ENCODE measurements at regions not wholly inside any gene's neighbourhood (a gene's known extent, or its start where the extent isn't known, plus 50 kb on each side); places are given as distances from the start of the nearest gene placed in this dataset.
A peak's percentile ranks its signal among the peaks of the same experiment; 100 is the strongest.

DNA sequence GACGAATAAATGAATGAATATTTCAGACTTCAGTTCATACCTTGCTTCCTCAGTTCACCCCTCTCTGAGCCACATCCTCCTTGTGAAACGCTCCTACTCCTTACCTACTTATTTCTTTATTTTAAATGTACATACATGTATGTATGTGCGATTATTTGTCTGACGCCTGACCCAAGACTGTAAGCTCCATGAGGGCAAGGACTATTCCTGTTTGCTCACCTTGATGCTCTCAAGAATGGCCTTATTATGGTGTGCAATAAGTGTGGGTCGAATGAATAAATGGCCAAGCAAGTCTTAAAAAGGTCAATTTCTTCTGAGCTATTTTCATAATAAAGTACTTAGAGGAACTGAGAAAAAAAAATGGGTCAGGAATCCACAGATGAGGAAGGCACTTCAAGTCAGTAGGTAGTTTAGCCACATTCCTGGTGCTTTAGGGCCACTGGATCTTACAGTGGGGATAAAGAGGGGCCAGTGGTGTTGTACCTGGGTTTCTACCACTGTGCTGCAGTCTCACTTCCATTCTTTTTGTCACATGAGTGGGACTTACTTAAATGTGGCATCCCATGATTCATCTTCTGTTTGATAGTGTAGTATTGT lies 74.7 kb downstream of the SDC1 start:
- no peak for DNase-seq

DNA sequence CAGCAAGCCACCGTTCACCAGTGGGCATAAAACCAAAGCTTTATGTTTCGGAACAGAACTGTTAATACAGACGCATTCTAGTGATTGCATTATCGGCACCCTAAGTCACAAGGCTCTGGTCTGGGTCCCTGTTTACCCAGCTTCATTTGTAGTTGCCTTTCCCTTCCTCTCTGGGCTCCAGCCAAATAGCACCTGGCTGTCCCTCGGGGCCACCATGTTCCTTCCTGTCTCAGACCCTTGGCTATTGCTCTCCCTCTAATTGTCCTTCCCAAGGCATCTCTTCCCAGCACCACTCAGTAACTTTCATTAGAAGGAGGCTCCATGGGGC lies 75.3 kb downstream of the SDC1 start:
- DNase-seq: no peak

DNA sequence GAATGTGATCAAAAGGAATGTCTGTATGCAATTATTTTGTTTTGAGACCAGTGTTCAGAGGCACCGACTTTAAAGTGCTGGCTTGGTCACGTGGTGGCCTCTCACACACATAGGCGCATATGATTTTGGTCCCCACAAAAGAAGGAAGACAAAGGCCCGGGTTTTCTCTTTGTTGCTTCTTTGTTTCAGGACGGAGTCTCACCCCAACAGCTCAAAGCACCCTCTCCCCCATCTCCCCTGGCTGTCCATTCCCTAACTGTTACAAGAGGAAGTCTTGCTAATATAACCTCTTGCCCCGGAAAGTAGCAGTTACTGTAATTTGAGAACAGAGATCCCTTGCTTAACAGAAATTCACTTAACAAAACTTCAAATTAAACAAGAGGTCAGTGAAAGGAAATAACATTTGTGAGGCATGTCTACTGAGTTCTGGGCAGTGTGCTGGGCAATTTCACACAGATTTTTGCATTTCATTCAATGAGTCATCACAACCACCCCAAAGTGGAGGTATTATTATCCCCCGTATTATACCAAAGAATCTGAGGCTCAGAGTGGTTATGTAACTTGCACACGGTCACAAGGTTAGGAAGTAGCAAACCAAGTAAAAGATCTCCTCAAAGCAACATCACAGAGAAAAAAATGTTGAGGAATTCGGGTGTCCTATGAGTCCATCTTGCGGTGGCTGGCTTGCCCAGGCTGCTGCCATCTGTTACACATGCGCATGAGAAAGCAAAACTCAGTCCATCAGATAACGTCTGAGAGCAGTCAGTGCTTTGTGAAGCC lies 75.8 kb downstream of the SDC1 start:
- no peak for DNase-seq

DNA sequence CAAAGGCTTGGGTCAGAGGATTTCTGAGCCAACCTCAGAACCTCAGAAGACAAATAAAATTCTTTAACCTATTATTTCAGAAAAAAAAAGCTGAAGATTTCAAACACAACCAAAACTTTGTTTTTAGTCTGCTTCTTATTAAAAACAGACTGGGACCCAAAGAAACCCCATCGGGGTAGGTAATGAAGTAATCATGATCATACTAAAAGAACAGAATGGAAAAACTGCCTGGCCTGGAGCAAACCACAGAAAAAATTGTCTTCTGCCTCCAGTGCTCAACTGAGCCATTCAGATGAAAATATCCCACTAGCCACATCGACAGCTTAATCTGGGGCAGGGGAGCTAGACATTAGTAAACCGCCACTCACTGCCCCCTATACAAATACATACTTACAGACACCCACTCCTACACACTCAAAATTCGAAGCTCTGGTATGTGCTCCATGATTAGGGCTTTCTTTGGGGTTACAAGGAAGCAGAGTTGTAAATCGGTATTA lies 76.5 kb downstream of the SDC1 start:
- no peak for DNase-seq

DNA sequence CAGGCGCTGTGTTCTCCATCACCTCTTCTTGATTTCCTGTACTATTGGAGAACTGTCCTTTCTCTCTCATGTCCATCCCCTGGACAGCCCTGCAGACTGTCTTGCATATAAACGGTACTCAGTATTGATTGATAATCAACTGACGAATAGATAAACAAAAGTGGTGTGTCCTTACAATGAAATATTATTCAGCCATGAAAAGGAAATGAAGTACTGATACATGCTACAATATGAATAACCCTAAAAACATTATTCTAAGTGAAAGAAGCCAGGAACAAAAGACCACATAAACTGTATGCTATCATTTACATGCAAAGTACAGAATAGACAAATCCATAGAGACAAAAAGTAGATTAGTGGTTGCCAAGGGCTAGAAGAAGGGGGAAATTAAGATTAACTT lies 77.6 kb downstream of the SDC1 start:
- no peak for DNase-seq

DNA sequence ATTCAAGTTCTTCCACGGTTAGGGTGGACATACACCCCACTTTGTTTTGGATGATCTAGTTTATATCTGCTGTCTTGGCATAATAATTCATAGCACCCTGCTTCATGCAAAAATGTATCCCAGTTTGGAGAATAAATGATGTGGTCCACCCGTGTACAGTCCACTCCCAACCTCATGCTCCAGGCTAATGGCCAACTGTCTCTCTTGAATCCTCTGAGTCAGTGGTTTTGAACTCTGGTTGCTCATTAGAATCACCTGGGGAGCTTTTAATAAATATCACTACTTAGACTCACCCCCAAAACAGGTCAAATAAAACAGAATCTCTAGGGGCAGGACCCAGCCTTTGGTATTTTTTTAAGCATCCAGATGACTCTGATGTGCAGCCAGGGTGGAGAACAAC lies 78.5 kb downstream of the SDC1 start:
- no peak for DNase-seq

DNA sequence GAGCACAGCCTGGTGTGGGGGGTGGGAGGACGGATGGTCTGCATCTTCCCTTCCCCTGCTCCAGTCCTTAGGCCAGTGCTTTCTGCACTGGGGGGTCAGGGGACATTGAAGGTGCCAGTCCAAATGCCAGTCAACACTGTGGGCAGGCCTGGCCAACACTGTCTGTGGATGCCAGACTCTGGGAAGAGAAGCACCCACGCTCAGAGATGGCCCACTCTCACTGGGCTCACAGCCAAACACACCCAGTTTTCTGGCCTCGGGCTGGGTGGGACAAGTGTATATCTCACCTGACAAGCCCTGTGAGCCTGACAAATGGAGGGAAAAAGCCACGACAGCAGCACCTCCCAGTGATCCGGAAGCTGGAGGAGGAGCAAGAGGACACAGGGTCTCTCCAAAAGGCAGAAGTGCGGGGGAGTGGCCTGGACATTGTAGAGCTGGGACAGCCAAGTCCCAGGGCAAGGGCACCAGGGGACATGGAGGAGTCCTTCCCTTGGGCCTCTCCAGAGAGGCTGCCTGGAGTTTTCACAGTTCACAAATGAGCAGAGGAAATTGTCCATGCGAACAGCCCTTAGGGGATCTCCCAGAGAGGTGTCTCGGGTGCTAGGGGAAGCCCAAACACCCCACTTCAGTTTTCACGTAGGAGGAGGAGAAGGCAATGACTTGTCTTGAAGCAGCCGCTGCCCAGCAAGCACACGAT lies 79.3 kb downstream of the SDC1 start:
- DNase-seq: no peak

DNA sequence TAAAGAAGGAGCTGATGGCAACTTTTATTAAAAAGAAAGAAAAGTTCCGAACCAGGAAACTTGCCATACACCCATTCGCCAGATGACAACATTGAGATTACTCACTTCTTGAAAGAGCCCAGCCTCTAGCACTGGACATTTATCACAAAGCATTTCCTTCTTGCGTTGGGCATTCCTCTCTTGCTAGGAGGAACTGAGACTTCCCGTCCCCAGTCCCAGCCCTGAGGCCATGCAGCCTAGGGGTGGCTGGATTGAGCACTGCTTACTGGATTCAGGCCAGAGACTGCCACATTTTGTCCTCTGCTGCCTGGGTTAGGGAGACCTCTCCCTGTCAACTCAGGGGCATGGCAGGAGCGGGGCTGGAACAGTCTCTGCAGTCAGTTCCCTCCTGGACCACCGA lies 80.1 kb downstream of the SDC1 start:
- DNase-seq: no peak

DNA sequence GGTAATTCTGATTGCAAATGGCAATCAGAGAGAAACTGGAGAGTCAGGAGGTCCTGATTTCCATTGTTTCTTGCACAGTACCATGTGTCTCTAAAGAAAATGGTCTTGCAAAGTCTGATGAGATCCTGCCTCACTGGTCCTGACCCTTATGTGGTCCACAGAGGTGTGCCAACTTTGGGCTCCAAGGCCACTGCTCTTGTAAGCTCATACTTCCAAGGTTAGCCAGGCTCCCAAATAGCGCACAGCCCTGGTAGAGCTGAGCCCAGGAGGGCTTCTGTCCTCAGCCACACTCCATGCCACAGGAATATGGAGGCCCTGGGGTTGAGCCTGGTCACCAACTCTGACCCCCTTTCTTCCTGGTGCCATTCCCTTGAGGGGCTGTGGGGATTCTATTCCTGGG lies 80.7 kb downstream of the SDC1 start:
- DNase-seq: no peak

DNA sequence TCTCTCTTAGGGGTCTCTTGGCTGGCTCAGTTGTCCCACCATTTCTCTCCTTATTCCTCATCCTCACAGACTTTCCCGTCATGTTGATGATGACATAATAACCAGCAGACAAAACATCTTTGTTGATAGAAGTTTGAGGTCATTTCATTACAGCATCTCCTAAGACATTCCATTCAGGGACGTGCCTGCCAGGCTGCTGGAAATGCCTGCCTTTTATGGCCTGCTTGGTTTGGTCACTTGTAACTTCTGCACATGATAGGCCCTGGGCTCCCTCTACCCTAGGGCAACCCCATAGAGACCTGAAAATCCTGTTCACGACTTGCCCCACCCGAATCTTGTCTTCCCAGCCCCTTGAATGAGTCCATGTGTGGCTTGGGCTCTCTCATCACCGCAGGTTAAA lies 81.7 kb downstream of the SDC1 start:
- DNase-seq: no peak

DNA sequence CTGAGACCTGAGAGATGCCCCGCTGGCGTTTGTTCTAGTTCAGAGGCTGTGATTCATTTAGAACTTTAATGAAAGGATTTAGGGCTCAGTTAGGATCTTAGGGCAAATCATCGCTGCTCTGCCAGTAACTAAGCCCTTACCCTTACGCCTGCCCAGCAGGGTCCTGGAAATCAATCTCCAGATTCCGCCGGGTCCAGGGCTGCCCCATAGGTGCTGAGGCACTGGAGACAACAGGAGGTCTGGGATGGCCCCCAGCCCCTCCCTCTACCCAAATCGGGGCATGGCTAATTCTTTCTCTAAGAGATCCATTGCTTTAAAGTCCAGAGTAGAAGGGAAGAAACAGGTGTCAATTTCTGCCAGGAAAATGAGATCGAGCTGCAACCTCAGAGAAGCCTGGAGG lies 83.1 kb downstream of the SDC1 start:
- no peak for DNase-seq

DNA sequence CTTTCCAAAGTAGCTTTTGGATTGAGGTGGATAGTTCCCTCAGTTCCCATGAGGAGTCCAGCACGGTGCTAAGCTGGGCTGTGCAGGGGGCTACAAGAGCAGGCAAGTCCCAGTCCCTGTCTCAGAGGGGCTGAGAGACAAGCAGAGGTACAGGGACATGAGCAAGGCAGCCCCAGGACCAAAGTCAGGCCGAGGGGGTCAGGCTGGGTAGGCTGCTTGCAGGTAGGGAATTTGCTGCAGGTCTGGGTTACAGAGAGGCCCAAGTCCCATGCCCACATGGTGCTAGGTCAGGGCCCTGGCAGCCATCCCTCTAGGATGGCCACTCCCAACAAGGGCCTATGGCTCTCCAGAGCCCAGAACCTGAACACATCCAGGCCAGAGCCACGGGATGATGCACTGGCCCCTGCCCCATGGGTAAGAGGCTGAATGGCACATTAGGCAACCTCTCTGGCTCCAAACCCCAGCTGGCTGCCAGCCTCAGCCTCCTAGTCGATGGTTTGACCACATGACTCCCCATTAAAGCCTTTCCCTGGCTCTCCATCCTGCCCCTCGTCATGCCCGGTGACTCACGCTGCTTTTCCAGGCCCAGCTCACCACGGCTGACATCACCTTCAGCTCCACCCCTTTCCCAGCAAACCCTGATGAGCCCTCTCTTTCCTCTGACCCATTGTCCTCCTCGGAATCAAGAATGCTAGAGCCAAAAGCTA lies 83.7 kb downstream of the SDC1 start:
- DNase-seq: no peak

DNA sequence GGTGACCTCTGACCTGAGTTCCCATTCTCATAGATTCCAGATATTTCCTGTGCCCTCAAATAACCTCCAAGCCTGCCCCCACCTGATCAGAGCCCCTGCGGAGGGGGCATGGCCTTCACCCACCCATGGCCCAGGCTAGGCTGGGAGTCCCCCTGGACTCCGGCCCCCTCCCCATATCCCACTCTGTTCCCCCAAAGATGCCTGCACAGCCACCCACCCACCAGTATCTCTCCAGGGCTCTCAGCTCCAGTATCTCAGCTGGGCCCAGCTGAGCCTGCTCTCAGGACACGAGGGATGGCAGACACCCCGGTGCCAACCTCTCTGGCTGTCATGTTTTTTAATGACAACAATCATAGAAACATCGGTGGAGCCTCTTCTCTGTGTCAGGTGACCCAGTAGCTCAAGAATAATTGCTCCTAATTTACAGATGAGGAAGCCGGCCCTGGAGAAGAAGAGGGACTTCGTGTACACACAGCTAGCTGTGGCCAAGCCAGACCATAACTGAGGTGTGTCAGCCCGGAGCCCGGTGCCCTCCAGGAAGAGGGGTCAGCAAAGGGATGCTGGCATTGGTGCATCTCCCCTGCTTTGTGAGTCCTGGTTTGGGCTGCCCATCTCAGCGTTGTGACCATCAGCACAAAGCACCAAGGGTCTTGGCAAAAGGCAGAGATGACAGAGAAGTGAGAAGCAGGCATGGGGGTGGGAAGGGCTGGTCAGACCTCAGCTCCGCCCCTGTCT lies 84.4 kb downstream of the SDC1 start:
- DNase-seq: peak in 1 of 3 experiments; percentile 19

DNA sequence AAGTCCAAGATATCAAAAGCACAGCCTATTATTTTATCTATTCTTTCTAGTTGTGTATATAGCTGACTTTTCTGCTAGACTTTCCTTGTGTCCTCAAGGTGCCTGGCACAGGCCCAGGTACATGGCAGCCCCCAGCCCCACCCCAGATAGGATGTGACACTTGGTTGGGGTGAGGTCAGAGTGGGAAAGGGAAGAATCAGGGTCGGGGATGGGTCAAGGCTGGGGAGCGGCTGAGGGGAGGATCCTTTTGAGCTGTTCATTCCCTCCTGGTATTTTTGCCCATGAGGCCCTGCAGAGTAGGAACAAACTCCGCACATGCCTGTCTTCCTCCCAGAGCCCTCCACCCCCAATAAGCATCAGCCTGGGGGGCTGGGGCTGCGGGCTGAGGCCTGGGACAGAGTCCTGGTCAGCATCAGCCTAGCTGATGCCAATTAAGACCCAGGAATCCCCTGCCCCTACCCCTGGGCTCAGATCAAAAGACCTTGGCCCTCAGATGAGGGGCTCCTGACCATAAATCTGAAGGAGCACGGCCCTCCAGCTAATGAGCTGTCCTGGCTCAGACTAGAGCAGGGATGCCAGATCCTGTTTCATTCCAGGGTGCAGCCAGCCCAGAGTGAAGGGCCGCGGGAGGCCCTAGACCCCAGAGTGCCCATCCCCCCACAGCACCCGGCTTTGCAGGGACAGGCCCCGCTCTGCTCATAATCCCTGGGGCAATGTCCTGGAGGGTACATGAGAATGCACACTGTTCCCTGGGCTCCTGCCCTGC lies 85.3 kb downstream of the SDC1 start:
- DNase-seq: no peak

DNA sequence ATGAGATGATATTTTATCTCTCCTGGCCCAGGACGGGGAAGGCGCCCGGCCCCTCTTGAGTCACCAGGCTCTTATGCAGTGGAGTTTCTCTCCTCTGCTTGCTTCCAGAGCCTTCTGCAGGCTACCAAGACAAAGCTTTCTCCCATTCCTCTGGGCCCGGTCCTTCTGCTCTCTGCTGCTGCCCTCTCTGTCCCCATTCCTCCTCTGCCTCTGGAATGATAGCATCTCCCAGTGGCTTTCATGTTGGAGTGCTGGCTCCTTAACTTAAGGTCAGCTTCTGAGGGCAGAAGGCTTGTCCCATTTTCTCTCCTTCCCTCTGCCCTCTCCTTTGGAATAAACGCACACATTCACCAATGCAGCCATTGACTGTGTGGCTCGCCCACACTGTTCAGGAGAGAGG lies 86.2 kb downstream of the SDC1 start:
- no peak for DNase-seq

DNA sequence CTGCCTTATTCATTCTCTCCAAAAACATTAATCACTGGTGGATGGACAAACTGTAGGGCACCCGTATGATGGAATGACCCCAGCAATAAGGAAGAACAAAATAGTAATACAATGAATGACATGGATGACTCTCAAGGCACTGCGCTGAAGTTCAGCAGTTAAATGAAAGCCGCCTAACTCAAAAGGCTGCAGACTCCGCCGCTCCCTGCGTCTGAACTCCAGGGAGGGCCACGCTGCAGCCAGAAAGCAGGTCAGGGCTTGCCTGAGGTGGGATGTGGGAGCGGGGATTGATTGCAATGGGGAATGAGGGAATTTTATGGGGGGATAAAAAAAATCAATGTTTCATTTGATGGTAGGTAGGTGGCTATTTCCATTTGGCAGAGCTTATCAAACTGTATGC lies 86.5 kb upstream of the LAPTM4A start:
- no peak for DNase-seq

DNA sequence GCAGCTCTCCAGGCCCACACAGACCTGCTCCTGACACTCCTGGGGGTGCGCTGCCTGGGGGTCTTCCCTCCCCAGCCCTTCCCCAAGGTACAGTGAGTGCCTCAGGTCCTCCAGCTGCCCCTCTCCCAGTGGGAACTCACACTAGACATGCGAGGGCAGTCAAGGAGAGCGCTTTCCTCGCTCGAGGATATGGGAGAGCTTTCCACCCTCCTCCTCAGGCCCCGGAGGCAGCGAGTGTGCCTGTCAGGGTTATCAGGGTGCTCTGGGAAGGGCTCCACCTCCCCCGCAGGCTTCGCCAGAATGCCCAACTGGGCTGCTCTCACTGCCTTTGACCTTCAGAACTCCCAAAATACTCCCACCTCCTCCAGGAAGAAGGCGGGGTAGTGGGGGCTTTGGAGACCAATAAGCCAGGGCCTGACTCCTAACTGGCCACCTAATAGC lies 85.7 kb upstream of the LAPTM4A start:
- DNase-seq: no peak

DNA sequence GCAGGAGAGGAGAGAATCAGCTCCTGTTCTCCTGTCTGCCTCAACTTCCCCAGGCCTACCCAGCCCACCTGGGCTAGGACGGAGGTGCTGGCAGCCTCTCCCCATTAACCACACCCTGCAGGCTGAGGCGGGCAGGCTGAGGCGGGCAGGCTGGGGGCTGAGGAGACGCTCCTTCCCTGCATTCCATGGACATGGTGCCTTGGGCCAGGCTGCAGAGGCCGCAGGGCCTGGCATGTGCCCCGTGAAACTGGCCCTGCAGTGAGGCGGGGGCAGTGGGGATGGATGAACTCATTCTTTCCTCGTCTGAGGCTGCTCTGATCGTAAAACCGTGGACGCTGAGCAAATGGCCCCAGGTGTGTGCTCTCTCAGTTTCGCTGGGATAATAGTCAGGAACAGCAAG lies 84.7 kb upstream of the LAPTM4A start:
- no peak for DNase-seq

DNA sequence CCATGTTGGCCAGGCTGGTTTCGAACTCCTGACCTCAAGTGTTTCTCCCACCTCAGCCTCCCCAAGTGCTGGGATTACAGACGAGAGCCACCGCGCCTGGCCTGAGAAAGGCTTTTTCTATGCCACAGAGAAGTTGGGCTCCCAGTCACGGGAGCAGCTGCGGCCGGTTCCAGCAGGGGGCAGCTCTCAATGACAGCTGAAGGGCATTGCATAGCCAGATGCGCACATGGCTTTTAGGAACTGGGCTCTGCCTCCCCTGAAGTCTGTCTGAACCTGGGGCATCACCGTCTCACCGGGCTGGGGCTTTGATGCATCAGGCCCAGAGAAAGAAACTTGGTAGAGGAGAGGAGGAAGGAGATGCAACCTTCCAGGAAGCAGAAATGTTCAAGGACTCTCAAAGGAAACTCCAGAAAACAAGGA lies 84.2 kb upstream of the LAPTM4A start:
- DNase-seq: peak; percentile 52 to 88 (median 75)

DNA sequence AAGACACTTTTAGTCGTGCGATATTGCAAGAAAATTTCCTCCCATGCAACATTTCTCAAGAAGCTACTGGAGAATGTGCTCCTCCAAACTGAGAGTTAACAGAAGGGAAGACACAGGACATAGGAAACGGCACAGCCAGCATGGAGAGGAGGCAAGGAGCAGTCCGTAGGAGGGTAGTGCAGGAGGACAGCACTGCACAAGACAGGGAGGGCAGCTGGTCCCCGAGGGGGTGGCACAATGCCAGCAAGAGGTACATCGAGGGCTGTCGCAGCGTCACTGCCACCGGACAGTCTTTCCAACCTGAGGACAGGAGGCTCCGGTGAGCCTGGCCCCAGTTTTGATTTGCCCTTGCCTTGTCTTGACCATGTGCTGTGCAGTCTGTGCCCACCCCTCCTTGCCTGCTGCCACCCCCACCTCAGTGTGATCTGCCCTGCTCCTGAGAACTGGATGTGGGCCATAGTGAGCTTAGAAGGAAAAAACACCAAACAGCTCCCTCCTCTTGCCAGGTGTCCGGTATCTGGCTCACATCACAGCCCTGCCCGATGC lies 81.6 kb upstream of the LAPTM4A start:
- no peak for DNase-seq

DNA sequence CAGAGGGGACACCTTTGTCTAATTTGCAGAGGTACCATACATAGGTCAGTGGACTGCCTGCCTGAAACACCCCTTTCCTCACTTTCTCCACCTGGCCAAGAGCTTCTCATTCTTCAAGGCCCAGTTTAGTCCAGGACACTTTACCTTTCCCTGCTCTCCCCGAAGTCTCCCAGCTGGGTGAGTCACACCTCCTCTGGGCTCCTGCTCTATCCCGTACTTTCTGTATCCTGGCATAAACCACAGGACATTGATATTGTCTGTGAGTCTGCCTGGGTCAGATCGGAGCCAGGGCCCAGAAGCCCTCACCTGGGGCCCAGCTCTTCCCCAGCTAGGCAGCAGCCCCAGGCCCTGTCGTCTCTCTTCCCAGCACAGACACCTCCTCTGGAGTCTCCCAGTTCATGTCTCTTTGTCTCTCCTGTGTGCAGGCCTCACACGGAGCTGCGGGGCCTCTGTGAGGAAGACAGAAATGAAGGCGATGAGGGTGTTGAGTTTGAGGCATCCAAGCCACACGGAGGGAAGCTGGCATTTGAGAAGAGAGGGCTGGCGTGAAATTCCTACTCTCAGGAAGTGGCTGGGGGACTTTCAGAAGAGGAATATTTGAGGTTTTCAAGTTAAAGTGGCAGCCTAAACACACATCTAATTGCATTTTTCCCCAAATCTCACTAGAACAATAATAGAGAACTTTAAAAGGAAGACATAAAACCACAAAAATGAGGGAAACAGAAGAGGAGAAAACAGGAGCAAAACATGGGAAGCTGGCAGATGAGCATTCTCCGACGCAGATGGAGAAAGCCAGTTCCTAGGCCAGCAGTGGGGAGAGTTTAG lies 79.6 kb upstream of the LAPTM4A start:
- no peak for DNase-seq
